ENCODE measurements at regions not wholly inside any gene's neighbourhood (a gene's known extent, or its start where the extent isn't known, plus 50 kb on each side); places are given as distances from the start of the nearest gene placed in this dataset.
"Not testable (repeated sequence)": the region's sequence is repeated elsewhere in the genome, so short reads cannot be mapped to it uniquely, and the experiment has no call there.

GRCh38 chr7:112540839-112541577 lies 60.2 kb downstream of the LSMEM1 start:
- DNase-seq (ENCODE audit: low spot score) (no peak), ATAC-seq (ENCODE audit: low read depth) (no peak)
- no peak for TF ChIP-seq CTCF (IDR thresholded peaks at IDR 0.05; ENCODE audit: poor library complexity, severe bottlenecking)
- H3K27ac ChIP-seq (ENCODE audit: poor library complexity, severe bottlenecking), result no peak overlapping the region
- no peaks in the 10 kb centered on the region for H3K27me3 ChIP-seq (ENCODE audit: insufficient read depth, poor library complexity, severe bottlenecking)
- H3K4me1 ChIP-seq (ENCODE audit: insufficient read depth, poor library complexity, severe bottlenecking), result no peaks in the 10 kb centered on the region
- H3K36me3 ChIP-seq (ENCODE audit: low read depth), result no peaks in the 10 kb centered on the region
- no peak overlapping the region for H3K4me3 ChIP-seq (ENCODE audit: severe bottlenecking)
- no peaks in the 10 kb centered on the region for H3K9me3 ChIP-seq (ENCODE audit: severe bottlenecking)

GRCh38 chr7:112546723-112547513 lies 66.1 kb downstream of the LSMEM1 start:
- no peak for ATAC-seq (ENCODE audit: low read depth)
- H3K4me3 ChIP-seq (ENCODE audit: severe bottlenecking), result no peak overlapping the region
- no peak overlapping the region for H3K27ac ChIP-seq (ENCODE audit: poor library complexity, severe bottlenecking)
- DNase-seq (ENCODE audit: low spot score), result no peak
- no peaks in the 10 kb centered on the region for H3K27me3 ChIP-seq (ENCODE audit: insufficient read depth, poor library complexity, severe bottlenecking)
- H3K36me3 ChIP-seq (ENCODE audit: low read depth), result no peaks in the 10 kb centered on the region
- no peaks in the 10 kb centered on the region for H3K4me1 ChIP-seq (ENCODE audit: insufficient read depth, poor library complexity, severe bottlenecking)
- peak; percentile 7 for TF ChIP-seq CTCF (IDR thresholded peaks at IDR 0.05; ENCODE audit: poor library complexity, severe bottlenecking)
- H3K9me3 ChIP-seq (ENCODE audit: severe bottlenecking), result peaks cover 2% of the 10 kb centered on the region

- Histone ChIP-seq H3K4me3 (ENCODE audit: severe bottlenecking) (no peak overlapping the region), H3K9me3 (ENCODE audit: severe bottlenecking) (peaks cover 2% of the 10 kb centered on the region), H3K4me1 (ENCODE audit: insufficient read depth, poor library complexity, severe bottlenecking) (no peaks in the 10 kb centered on the region), H3K27ac (ENCODE audit: poor library complexity, severe bottlenecking) (no peak overlapping the region), H3K36me3 (ENCODE audit: low read depth) (no peaks in the 10 kb centered on the region), H3K27me3 (ENCODE audit: insufficient read depth, poor library complexity, severe bottlenecking) (no peaks in the 10 kb centered on the region)
- DNase-seq (ENCODE audit: low spot score) (no peak), ATAC-seq (ENCODE audit: low read depth) (no peak)
- TF ChIP-seq CTCF (IDR thresholded peaks at IDR 0.05; ENCODE audit: poor library complexity, severe bottlenecking), result no peak
Observed at GRCh38 chr7:112547916-112548315, 67.1 kb downstream of the LSMEM1 start.

- peaks cover 2% of the 10 kb centered on the region for H3K9me3 ChIP-seq (ENCODE audit: severe bottlenecking)
- no peak overlapping the region for H3K4me3 ChIP-seq (ENCODE audit: severe bottlenecking)
- H3K27me3 ChIP-seq (ENCODE audit: insufficient read depth, poor library complexity, severe bottlenecking), result no peaks in the 10 kb centered on the region
- H3K27ac ChIP-seq (ENCODE audit: poor library complexity, severe bottlenecking), result no peak overlapping the region
- ATAC-seq (ENCODE audit: low read depth) (peak; percentile 58; the same call in 1 of the 3 replicates), DNase-seq (ENCODE audit: low spot score) (no peak)
- TF ChIP-seq CTCF (IDR thresholded peaks at IDR 0.05; ENCODE audit: poor library complexity, severe bottlenecking), result peak; percentile 98
- H3K4me1 ChIP-seq (ENCODE audit: insufficient read depth, poor library complexity, severe bottlenecking), result no peaks in the 10 kb centered on the region
- H3K36me3 ChIP-seq (ENCODE audit: low read depth), result no peaks in the 10 kb centered on the region
Observed at GRCh38 chr7:112550468-112551060, 69.8 kb downstream of the LSMEM1 start.

- not testable (repeated sequence) for H3K9me3 ChIP-seq (ENCODE audit: severe bottlenecking); H3K27ac ChIP-seq (ENCODE audit: poor library complexity, severe bottlenecking); H3K4me3 ChIP-seq (ENCODE audit: severe bottlenecking); H3K27me3 ChIP-seq (ENCODE audit: insufficient read depth, poor library complexity, severe bottlenecking); H3K4me1 ChIP-seq (ENCODE audit: insufficient read depth, poor library complexity, severe bottlenecking); DNase-seq (ENCODE audit: low spot score); ATAC-seq (ENCODE audit: low read depth); H3K36me3 ChIP-seq (ENCODE audit: low read depth)
Observed at GRCh38 chr7:112551521-112551920, 70.7 kb downstream of the LSMEM1 start.
